GOT3 (cell line): ENCODE measurements at regions not wholly inside any gene's neighbourhood (a gene's known extent, or its start where the extent isn't known, plus 50 kb on each side); places are given as distances from the start of the nearest gene placed in this dataset.
"Not testable (repeated sequence)": the region's sequence is repeated elsewhere in the genome, so short reads cannot be mapped to it uniquely, and the experiment has no call there.

Experiments used
- DNase-seq: peaks from one replicate; lab custom pipeline; 2025; ENCODE audit warnings: mixed read lengths; lab: John Stamatoyannopoulos, UW

DNA sequence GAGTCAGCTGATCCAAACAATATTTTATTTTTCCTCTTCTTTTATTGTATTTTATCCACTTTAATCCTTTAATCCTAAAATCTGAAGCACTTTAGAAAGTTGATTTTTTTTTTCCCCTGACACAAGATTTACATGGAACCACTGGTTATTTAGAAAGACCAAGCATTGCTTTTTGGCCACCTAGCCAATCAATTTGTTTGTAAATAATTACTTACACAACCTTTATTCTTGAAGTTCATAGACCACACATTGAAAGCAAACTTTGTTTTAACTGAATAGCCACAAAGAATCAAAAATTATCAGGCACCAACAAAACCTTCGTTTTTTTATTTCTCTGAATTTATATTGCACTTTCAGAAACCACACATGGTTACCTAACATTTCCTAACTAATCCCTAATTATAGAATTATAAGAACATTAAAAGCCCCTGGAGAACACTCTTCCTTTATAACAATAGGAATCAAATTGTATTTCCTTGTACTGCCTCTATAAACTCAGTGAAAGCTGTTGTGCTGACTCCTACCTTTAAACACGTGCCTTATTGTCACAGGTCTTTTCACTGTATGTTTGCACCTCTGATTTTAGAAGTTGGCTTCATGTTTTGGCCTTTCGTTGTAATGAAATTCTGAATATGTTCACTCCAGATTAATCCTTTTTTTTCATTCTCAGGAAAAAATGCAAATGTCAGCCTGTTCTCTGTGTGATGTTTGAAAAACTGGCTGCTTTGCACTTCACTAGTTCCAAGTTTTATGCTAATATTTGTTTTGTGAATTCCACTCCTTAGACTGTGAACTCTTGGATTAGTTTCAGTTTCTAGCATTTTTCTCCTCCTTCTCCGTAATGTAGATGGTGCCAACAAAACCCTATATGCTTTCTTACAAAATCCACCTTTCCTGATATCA, 1511.9 kb downstream of the REEP3 start:
- DNase-seq = no peak

DNA sequence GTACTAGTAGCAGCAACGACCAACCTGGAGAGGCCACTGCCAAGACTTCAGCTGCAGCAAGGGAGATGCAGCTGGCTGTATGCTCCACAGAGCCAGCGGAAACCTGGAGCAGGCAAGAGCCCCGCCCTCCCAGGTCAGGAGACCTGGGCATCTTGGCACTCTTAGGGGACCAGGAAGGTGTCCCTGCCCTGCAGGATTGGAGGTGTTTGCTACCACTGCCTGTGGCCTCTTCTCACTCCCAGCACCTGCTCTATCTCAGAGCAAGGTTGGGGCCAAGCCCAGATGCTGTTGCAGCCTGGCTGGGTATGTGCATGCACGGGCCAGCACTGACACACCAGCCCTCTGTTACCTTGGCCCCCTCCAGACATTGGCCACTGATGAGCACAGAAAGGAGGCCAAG, 1512.8 kb downstream of the REEP3 start:
- DNase-seq = no peak

DNA sequence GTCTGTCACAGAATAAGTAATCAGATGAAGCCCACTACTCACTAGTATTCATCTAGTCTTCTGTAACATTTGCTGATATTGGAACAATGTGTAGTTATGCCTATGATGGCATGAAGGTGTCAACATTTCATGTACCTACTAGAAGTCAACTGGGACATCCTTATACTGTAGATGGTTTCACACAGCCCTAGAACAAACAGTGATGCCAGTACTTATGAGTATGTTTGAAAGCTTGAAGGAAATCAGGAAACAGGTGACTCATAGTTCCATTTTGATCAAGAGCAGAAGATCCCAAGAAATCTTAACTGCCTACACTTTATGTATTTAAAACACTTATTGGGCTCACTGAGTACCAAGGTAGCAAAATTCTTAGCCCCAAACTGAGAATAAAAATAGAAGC, 1519.6 kb downstream of the REEP3 start:
- no peak for DNase-seq

DNA sequence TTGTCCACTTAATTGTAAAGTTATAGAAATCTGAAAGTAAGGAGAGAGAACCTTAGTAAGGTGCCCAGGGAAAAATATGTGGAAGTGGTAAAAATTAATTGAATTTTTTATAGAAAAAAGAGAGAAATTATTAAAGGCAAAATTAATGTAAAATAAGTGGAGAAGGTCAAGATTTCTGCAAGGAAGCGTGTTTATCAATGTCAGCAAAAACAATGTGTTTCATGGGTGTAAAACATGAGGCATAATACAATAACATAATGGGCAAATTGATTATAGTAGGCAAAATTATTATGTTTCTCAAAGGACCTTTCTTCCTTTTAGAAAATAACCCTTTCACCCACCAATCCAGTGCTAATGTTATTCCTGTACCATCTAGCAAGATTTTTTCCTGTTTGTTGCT, 1520.1 kb downstream of the REEP3 start:
- DNase-seq = no peak

DNA sequence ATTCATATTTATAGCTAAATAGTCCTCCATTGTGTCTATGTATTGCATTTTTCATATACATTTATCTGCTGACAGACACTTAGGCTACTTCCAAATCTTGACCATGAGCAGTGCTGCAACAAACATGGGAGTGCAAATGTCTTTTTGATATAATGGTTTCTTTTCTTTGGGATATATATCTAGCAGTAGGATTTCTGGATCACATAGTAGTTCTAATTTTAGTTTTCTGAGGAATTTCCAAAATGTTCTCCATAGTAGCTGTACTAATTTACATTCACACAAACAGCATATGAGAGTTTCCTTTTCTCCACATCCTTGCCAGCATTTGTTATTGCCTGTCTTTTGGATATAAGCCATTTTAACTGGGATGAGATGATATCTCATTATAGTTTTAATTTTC, 1521.3 kb downstream of the REEP3 start:
- DNase-seq = no peak

DNA sequence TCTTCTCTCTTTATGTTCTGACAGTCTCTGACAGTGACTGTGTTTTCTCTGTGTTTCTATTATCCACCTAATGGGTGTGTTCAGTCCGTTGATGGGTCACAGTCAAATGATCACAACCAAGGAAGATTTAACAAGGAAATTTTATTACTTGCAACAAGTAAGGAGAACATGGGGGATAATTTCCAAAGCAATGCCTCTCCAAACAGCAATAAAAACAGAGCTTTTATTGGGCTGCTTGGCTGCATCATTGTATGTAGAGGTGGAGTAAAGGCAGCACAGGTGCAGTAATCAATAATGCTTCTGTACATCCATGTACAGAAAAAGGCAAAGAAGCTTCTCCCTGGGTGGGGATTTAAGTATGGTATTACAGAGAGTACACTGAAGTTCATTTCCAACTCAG, 1525.6 kb downstream of the REEP3 start:
- no peak for DNase-seq

DNA sequence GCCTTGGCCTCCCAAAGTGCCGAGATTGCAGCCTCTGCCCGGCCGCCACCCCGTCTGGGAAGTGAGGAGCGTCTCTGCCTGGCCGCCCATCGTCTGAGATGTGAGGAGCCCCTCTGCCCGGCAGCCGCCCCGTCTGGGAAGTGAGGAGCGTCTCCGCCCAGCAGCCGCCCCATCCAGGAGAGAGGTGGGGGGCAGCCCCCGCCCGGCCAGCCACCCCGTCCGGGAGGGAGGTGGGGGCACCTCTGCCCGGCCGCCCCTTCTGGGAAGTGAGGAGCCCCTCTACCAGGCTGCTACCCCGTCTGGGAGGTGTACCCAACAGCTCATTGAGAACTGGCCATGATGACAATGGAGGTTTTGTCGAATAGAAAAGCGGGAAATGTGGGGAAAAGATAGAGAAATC, 1530.9 kb downstream of the REEP3 start:
- DNase-seq = not testable (repeated sequence)

DNA sequence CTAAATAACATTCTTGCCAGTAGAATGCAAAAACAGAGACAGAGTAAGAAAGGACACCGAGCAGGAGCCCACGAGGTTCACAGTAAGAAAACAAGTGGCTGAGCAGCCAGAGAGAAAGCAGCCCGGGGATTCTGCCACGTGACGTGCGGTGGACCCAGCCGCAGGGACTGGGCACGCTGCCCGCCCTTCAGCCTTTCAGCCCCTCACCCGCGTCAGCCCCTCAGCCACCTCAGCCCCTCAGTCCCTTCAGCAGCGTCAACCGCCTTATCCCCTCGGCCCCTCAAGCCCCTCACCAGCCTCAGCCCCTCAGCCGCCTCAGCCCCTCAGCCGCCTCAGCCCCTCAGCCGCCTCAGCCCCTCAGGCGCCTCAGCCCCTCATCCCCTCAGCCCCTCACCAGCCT, 1532.2 kb downstream of the REEP3 start:
- DNase-seq = not testable (repeated sequence)

DNA sequence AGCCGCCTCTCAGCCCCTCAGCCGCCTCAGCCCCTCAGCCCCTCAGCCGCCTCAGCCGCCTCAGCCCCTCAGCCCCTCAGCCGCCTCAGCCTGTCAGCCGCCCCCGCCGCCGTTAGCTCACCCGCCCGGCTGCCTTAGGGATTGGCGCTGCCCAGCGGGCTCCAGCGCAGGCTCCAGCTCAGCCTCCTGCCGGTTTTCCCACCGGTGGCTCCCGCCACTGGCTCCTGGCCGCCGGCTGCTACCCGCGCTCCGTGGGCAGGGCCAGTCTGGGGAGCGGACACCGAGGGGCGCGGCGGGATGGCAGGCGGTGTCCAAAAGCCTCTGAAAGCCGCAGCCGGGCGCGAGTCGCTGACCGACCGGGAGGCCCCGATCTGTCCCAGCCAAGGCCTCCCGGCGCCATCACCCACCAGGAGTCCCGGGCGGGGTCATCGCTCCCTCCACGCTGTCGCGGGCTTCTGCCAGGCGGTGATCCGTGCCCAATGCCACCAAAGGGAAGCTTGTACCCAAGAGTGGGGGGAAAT, 1532.7 kb downstream of the REEP3 start:
- DNase-seq = not testable (repeated sequence)

DNA sequence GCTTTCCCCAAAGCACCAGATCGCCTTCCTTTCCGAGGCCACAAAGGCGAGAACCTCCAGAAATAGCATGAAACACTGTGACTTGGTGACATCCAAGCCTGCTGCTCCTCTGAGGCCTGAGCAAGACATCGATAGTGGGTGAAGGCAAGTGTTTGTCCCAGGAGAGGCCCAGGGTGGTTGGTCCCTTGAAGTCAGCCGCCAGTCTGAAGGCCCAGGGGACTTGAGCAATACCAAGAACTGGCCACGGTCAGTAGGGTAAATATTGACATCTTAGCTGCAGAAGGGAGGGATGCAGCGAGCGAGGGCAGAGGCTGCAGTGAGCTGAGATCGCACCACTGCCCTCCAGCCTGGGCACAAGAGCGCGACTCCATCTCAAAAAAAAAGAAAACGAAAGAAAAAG, 1533.5 kb downstream of the REEP3 start:
- not testable (repeated sequence) for DNase-seq

DNA sequence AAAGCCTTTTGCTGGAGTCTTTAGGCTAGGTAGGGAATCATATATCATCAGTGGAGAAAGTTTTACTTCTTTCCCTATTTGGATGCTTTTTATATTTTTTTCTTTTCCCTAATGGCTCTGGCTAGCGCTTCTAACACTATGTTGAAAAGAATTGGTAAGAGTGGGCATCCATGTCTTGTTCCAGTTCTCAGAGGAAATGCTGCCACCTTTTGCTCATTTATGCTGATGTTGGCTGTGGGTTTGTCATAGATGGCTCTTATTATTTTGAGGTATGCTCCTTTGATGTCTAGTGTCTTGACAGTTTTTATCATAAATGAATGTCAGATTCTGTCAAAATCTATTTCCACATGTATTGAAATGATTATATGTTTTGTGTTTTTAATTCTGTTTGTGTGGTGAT, 1544.1 kb downstream of the REEP3 start:
- no peak for DNase-seq

DNA sequence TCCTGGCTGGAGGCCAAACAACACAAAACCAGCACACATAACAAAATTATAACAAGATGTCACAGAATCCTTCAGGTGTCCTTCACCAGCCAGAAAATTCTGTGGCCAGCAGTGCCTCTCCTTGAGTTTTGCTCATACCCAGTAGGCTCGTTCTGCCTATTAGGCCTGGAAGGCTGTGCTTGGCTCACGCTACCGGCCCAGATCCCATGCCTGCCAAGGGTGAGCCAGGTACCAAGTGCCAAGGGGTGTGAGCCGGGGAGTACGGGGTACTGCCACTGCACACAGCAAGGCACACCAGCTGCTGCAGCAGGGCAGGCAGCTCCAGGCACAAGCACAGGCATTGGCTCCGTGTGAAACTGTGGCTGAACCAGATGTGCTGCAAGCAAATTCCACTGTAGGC, 1562.0 kb downstream of the REEP3 start:
- no peak for DNase-seq

DNA sequence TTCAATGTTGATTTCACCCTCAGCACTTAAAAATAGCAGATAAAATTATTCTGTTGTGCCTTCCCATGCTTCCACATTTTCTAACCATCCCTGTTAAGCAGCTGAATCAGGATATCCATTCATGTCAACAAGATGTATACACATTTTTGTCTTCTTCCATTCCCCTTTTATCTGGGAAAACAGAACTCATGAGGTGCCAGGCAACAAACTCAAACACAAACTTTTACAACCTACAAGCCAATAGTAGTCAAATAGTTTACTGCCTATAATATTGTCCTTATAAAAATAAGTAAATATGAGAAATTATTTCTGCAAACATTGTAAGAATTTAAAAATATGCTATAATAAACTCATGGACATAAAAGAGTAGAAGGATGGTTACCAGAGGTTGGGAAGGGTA, 1569.8 kb downstream of the REEP3 start:
- DNase-seq = no peak

DNA sequence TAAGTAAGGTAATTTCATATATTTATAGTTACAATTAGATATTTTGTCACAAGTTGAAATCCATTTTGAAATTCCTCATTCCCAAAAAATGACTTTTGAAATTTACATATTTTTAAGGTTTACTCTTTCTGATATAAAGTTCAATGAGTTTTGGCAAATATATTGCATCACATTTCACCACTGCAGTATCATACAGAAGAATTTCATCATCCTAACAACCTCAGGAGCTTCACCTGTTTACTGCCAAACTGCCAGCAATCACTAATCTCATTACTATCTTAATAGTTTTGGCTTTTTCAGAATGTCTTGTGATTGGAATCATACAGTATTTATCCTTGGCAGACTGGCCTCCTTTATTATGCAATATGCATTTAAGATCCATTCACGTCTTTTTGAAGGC, 1578.9 kb downstream of the REEP3 start:
- DNase-seq = no peak

DNA sequence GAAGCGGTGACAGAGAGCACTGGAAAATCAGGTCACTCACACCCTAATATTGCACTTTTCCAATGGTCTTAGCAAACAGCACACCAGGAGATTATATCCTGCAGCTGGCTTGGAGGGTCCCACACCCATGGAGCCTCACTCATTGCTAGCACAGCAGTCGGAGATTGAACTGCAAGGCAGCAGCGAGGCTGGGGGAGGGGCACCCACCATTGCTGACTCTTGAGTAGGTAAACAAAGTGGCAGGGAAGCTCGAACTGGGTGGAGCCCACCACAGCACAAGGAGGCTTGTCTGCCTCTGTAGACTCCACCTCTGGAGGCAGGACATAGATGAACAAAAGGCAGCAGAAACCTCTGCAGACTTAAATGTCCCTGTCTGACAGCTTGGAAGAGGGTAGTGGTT, 1579.7 kb downstream of the REEP3 start:
- DNase-seq = not testable (repeated sequence)

DNA sequence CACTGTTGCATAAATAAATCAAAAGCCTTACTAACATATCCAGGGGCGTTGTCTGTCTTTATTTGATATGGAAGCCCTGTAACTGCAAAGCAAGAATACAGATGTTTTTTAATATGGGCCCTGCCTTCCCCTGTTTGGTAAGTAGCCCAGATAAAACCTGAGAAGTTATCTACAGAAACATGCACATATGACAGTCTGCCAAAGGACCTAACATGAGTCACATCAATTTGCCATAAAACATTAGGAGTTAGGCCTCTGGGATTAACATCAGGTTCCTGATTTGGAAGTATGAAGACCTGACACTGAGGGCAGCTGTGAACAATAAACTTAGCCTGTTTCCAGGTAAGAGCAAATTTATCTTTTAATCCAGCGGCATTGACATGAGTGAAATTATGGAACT, 1588.8 kb downstream of the REEP3 start:
- DNase-seq = no peak

DNA sequence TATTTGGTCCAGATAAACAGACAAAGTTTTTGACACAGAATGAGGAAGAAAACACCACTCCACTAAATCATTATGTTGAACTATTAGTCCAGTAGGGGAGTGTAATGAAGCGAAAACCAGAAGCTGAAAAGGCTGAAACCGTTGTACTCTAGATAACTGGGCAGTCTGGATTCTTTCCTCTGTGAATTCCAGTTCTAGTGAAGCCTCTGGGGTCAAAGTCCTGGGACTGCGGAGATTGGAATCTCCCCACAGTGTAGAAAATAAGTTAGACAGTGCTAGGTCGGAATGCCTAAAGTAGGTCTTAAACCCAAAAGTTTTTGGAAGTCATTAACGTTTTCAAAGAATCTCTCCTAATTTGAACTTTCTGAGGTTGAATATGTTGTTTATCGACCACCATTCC, 1589.9 kb downstream of the REEP3 start:
- DNase-seq = not testable (repeated sequence)

DNA sequence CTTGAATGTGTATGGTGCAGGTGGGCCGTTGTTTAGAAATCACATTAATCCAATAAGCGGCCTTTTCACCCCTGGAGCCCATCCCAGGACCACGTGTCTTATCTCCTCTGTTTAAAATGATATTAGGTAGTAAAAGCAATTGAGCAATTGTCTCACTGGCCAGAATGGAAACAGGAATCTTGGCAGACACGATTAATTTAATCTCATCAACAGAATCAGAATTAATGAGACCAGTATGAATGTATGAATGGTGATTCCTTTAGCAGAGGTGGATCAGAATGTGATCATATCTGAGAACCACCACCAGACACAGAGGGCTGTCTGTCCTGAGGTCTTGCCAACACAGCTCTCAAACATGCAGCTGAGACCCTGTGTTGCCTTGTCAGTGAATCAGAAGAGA, 1591.4 kb downstream of the REEP3 start:
- DNase-seq = no peak

DNA sequence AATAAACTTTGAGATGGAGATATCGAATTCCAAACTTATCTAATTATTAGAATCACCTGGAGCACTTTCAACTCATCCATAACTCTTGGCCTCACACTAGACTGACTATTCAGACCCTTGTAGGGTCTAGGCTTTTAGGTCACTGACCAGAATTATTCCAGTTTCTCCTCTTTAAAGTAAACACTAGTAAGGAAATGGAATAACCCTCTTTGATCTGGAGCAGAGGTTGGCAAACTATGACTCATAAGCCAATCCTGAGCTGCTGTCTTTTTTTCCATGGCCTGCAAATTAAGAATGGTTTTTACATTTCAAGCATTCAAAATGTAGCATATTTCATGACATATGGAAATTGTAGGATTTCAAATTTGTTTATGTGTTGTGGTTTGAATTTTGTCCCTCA, 1601.9 kb downstream of the REEP3 start:
- no peak for DNase-seq

DNA sequence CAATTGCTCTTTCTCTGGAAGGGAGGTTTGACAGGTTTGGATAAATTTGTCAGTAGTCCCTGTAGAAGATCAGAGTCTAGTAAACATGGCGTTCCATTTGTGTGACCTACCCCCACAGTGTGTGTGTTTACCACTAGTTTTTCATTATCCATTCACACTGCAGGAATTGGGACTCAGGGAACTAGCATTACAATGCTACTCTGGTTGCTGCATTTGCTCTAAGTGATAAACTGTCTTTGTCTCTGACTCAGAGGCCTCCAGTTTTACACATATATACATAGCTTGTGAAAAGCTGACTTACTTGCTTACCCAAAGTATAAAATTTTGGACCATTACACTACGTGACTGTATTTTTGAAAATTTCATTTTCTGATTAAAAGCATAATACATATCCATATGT, 1604.0 kb downstream of the REEP3 start:
- DNase-seq = no peak

DNA sequence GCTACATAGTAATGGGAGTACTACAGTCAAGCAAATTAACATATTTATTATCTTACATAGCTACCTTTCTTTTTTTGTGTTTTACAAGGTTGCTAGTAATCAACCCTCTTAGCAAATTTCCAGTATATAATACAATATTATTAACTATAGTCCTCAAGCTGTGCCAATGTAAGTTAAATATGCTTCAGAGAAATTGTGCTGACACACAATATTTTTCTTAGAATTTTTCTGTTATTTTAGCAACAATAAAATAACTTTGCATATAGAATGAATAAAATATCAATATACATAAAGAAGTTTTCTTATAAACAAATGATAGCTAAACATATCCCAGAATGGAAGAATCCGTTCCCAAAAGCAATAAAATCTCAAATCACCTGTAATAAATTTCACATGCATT, 1605.1 kb downstream of the REEP3 start:
- DNase-seq = no peak

DNA sequence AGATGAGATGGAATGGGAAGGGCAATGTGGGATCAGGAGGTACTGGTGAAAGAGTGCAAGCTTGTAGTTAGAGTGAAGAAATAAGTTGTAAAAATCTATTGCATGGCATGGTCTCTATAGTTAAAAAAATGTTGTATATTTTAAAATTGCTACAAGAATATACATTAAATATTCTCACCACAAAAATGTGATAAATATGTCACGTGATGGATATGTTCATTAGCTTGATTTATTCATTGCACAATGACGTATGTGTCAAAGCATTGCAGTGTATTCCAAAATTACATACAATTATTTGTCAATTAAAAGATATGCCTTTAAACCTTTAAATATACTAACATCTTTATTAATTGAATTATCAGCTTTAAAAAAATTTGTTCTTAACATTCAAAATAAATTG, 1607.1 kb downstream of the REEP3 start:
- DNase-seq = no peak

DNA sequence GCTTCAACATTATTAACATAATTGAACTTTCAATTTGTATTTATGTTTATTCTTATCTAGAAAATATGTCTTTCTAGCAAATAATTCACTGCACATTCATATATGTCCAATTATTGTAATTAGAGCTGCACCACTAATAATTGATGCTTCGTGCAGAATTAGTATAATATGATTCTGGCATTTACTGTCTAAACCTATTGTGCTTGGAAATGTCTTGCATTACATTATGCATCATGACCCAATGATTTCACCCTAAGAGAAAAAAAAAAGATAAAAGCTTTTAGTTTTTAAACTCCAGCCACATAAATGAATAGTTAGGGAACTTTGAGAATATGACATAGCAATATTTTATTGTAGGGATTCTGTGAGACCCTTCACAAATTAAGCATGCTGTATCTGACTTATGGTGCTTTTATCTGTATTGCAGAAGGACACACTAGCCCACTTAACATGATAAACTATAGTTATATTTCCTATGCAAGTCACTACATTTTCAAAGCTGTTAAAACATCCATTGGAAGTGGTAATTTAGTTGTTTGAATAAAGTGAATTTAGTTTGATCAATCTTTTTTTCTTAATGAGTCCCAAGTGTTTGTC, 1609.1 kb downstream of the REEP3 start:
- DNase-seq = no peak
